ENCODE measurements at regions not wholly inside any gene's neighbourhood (a gene's known extent, or its start where the extent isn't known, plus 50 kb on each side); places are given as distances from the start of the nearest gene placed in this dataset.

- TF ChIP-seq CTCF (IDR thresholded peaks at IDR 0.05; ENCODE audit: control extremely low read depth, extremely low read depth, low read depth, missing control alignments), result no peak
- POLR2A ChIA-PET, result no interaction called here
- CTCF ChIA-PET, result interaction anchor here (1.2 kb wide), 1 partner anchor 8 kb away, joined by 3 read pairs; no protein-coding TSS in a partner anchor
- DNase-seq (ENCODE audit: extremely low spot score), result no peak
Observed at GRCh38 chr3:102699104-102699818, 264.4 kb downstream of the ZPLD1 start.

- ChIA-PET CTCF (no interaction called here), POLR2A (no interaction called here)
- DNase-seq (ENCODE audit: extremely low spot score), result no peak
- no peak for TF ChIP-seq CTCF (IDR thresholded peaks at IDR 0.05; ENCODE audit: control extremely low read depth, extremely low read depth, low read depth, missing control alignments)
Observed at GRCh38 chr3:102699819-102700140, 265.0 kb downstream of the ZPLD1 start.

- ChIA-PET POLR2A (no interaction called here), CTCF (no interaction called here)
- TF ChIP-seq CTCF (IDR thresholded peaks at IDR 0.05; ENCODE audit: control extremely low read depth, extremely low read depth, low read depth, missing control alignments), result no peak
- DNase-seq (ENCODE audit: extremely low spot score), result no peak
Observed at GRCh38 chr3:102712896-102713295, 278.1 kb downstream of the ZPLD1 start.

GRCh38 chr3:102714567-102714966 lies 279.8 kb downstream of the ZPLD1 start:
- DNase-seq (ENCODE audit: extremely low spot score), result no peak
- no peak for TF ChIP-seq CTCF (IDR thresholded peaks at IDR 0.05; ENCODE audit: control extremely low read depth, extremely low read depth, low read depth, missing control alignments)
- POLR2A ChIA-PET, result no interaction called here
- CTCF ChIA-PET, result interaction anchor here (1.1 to 1.5 kb wide), 3 partner anchors 10 to 25 kb away, joined by 3 to 4 read pairs (median 4); no protein-coding TSS in a partner anchor

GRCh38 chr3:102715030-102715697 lies 280.3 kb downstream of the ZPLD1 start:
- no peak for TF ChIP-seq CTCF (IDR thresholded peaks at IDR 0.05; ENCODE audit: control extremely low read depth, extremely low read depth, low read depth, missing control alignments)
- peak; percentile 44 for DNase-seq (ENCODE audit: extremely low spot score)
- CTCF ChIA-PET, result interaction anchor here (1.1 to 1.5 kb wide), 3 partner anchors 10 to 25 kb away, joined by 3 to 4 read pairs (median 4); no protein-coding TSS in a partner anchor
- POLR2A ChIA-PET, result no interaction called here

GRCh38 chr3:102718651-102719050 lies 283.8 kb downstream of the ZPLD1 start:
- CTCF ChIA-PET, result no interaction called here
- DNase-seq (ENCODE audit: extremely low spot score), result no peak
- POLR2A ChIA-PET, result no interaction called here
- no peak for TF ChIP-seq CTCF (IDR thresholded peaks at IDR 0.05; ENCODE audit: control extremely low read depth, extremely low read depth, low read depth, missing control alignments)

Data from GM10248 (cell line).